Suprapubic skin (tissue), 3 donors: ENCODE measurements at regions not wholly inside any gene's neighbourhood (a gene's known extent, or its start where the extent isn't known, plus 50 kb on each side); places are given as distances from the start of the nearest gene placed in this dataset.

ENCODE experiments used
- POLR2AphosphoS5 ChIP-seq, 3 donors: sonication (generic); formaldehyde crosslinking; IDR thresholded peaks; one replicate each; pipeline ENCODE4 v1.6.1; 2017; ENCODE audit warnings: antibody characterized with exemption in 3 of 3
- TF ChIP-seq, protein P1 (sequence below), 2 donors: fragments of 200-600 bp in 1 of 2; fragments of 450-650 bp in 1 of 2; sonication (generic) in 1 of 2; IDR thresholded peaks; one replicate each; pipeline ENCODE4 v1.5.1; 2016 to 2019; ENCODE audit warnings: antibody characterized with exemption in 2 of 2, mild to moderate bottlenecking in 1 of 2, moderate library complexity in 1 of 2

- TF ChIP-seq, protein P1, sequence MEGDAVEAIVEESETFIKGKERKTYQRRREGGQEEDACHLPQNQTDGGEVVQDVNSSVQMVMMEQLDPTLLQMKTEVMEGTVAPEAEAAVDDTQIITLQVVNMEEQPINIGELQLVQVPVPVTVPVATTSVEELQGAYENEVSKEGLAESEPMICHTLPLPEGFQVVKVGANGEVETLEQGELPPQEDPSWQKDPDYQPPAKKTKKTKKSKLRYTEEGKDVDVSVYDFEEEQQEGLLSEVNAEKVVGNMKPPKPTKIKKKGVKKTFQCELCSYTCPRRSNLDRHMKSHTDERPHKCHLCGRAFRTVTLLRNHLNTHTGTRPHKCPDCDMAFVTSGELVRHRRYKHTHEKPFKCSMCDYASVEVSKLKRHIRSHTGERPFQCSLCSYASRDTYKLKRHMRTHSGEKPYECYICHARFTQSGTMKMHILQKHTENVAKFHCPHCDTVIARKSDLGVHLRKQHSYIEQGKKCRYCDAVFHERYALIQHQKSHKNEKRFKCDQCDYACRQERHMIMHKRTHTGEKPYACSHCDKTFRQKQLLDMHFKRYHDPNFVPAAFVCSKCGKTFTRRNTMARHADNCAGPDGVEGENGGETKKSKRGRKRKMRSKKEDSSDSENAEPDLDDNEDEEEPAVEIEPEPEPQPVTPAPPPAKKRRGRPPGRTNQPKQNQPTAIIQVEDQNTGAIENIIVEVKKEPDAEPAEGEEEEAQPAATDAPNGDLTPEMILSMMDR (IDR thresholded peaks at IDR 0.05): no peak
- no peak for TF ChIP-seq POLR2AphosphoS5 (IDR thresholded peaks at IDR 0.05)
These were observed 261.0 kb upstream of the APCDD1 start for GRCh38 chr18:10193444-10193843.
